ENCODE measurements at regions not wholly inside any gene's neighbourhood (a gene's known extent, or its start where the extent isn't known, plus 50 kb on each side); places are given as distances from the start of the nearest gene placed in this dataset.

GRCh38 chr2:220451438-220451837, 824.0 kb downstream of the SLC4A3 start (continued):
- TF ChIP-seq ZNF644 (tag; IDR thresholded peaks at IDR 0.05; ENCODE audit: low read depth) (no peak), ZNF12 (CRISPR knock-in tag; IDR thresholded peaks at IDR 0.05) (no peak), SP1 (CRISPR knock-in tag; IDR thresholded peaks at IDR 0.05) (no peak), STAG1 (CRISPR knock-in tag; IDR thresholded peaks at IDR 0.05; ENCODE audit: borderline replicate concordance) (no peak), ZC3H11A (IDR thresholded peaks at IDR 0.05; ENCODE audit: low read depth, low read length) (no peak), TCF7L2 (IDR thresholded peaks at IDR 0.05; ENCODE audit: low read depth, low read length) (no peak)

GRCh38 chr2:220452561-220452960, 825.1 kb downstream of the SLC4A3 start:
- no peak overlapping the region for H2AFZ ChIP-seq (ENCODE audit: low read depth, low read length)
- H3K27me3 ChIP-seq (ENCODE audit: control insufficient read depth in 2 of 2, insufficient read depth in 2 of 2, low read length in 2 of 2) = no peaks in the 10 kb centered on the region
- 0 out of 2 replicates have a peak, but pooled peaks cover 2% of the 10 kb centered on the region for H3K9me3 ChIP-seq (replicated peaks; ENCODE audit: control insufficient read depth, insufficient read depth, low read depth, low read length)
- no peak overlapping the region for H3K4me2 ChIP-seq (ENCODE audit: insufficient read depth, low read length)
- H3K36me3 ChIP-seq (ENCODE audit: control insufficient read depth, insufficient read depth, low read length) = no peaks in the 10 kb centered on the region
- WGBS (ENCODE audit: insufficient coverage, low coverage, missing lambda C conversion rate) = 0% methylated on average over 2 of the region's 2 CpGs
- in situ Hi-C loops (cut with MboI) (no loop called here), intact Hi-C loops (cut with micrococcal nuclease) (no loop called here)
- ChIA-PET CTCF (ENCODE audit: low intra/inter-chr PET ratio) (no interaction called here), POLR2A (no interaction called here)
- H3K79me2 ChIP-seq (ENCODE audit: control insufficient read depth, insufficient read depth, low read length) = no peaks in the 10 kb centered on the region
- BruUV-seq (replicated peaks) = no TSS peak
- no peak for ATAC-seq
- no peak for DNase-seq (ENCODE audit: extremely low read depth in 1 of 4, low spot score in 3 of 4)
- H3K4me1 ChIP-seq (replicated peaks in 1 of 2; ENCODE audit: control insufficient read depth in 2 of 2, insufficient read depth in 2 of 2, low read length in 2 of 2) = no peaks in the 10 kb centered on the region
- no peaks in the 10 kb centered on the region for H3K9me1 ChIP-seq (ENCODE audit: control insufficient read depth, insufficient read depth, low read length)
- FAIRE-seq = no peak
- H3K27ac ChIP-seq (ENCODE audit: extremely low read depth, low read depth, low read length) = no peak overlapping the region
- no peak overlapping the region for H3K9ac ChIP-seq (ENCODE audit: insufficient read depth in 1 of 2, low read depth in 2 of 2, low read length in 2 of 2)
- H4K20me1 ChIP-seq (replicated peaks; ENCODE audit: control insufficient read depth, insufficient read depth, low read length) = no peaks in the 10 kb centered on the region
- H3K4me3 ChIP-seq = no peak overlapping the region
- no peak for TF ChIP-seq AFF1 (IDR thresholded peaks at IDR 0.05; ENCODE audit: low read depth in 1 of 2, partially characterized antibody in 2 of 2)
- no peak for TF ChIP-seq NR2F6 (CRISPR knock-in tag; IDR thresholded peaks at IDR 0.05)
- no peak for TF ChIP-seq RAD21 (CRISPR knock-in tag; conservative IDR thresholded peaks at IDR 0.05 in 1 of 2, IDR thresholded peaks at IDR 0.05 in 1 of 2)
- no peak for TF ChIP-seq RNF2 (IDR thresholded peaks at IDR 0.05)
- TF ChIP-seq FIP1L1 (IDR thresholded peaks at IDR 0.05; ENCODE audit: low read depth, low read length, poor library complexity, severe bottlenecking) = no peak
- TF ChIP-seq ZNF699 (CRISPR knock-in tag; IDR thresholded peaks at IDR 0.05; ENCODE audit: insufficient replicate concordance) = no peak
- TF ChIP-seq CBFA2T3 (IDR thresholded peaks at IDR 0.05) = no peak
- TF ChIP-seq CCAR2 (IDR thresholded peaks at IDR 0.05; ENCODE audit: low read depth, low read length) = no peak
- TF ChIP-seq MTF1 (CRISPR knock-in tag; IDR thresholded peaks at IDR 0.05; ENCODE audit: borderline replicate concordance) = no peak
- no peak for TF ChIP-seq FOXK2 (conservative IDR thresholded peaks at IDR 0.05 in 1 of 2, IDR thresholded peaks at IDR 0.05 in 1 of 2; ENCODE audit: low read depth in 2 of 2)
- no peak for TF ChIP-seq CBFB (CRISPR knock-in tag; IDR thresholded peaks at IDR 0.05)
- no peak for TF ChIP-seq SAFB2 (IDR thresholded peaks at IDR 0.05; ENCODE audit: borderline replicate concordance, low read depth, low read length, severe bottlenecking)

Data from K562 (cell line).